ENCODE measurements at regions not wholly inside any gene's neighbourhood (a gene's known extent, or its start where the extent isn't known, plus 50 kb on each side); places are given as distances from the start of the nearest gene placed in this dataset.
A peak's percentile ranks its signal among the peaks of the same experiment; 100 is the strongest.
"Not testable (repeated sequence)": the region's sequence is repeated elsewhere in the genome, so short reads cannot be mapped to it uniquely, and the experiment has no call there.

- Histone ChIP-seq H3K9me2 (ENCODE audit: insufficient read depth) (peaks cover 4% of the 10 kb centered on the region; the same call in 1 of the 2 replicates), H3K27ac (no peak overlapping the region), H3K79me2 (ENCODE audit: low read depth) (no peaks in the 10 kb centered on the region), H3K27me3 (ENCODE audit: insufficient read depth, low read depth) (no peaks in the 10 kb centered on the region), H3K4me2 (no peak overlapping the region), H2AFZ (no peak overlapping the region), H3F3A (ENCODE audit: insufficient read depth, low read depth) (no peaks in the 10 kb centered on the region), H3K4me3 (no peak overlapping the region), H3K36me3 (ENCODE audit: low read depth) (no peaks in the 10 kb centered on the region), H3K9me3 (ENCODE audit: insufficient read depth, low read depth) (no peaks in the 10 kb centered on the region), H3K4me1 (replicated peaks; ENCODE audit: insufficient read depth) (peaks cover 25% of the 10 kb centered on the region), H4K20me1 (ENCODE audit: insufficient read depth) (no peaks in the 10 kb centered on the region)
- intact Hi-C loops (cut with micrococcal nuclease; ENCODE audit: unreplicated experiment) = no loop called here
- TF ChIP-seq, protein P1, sequence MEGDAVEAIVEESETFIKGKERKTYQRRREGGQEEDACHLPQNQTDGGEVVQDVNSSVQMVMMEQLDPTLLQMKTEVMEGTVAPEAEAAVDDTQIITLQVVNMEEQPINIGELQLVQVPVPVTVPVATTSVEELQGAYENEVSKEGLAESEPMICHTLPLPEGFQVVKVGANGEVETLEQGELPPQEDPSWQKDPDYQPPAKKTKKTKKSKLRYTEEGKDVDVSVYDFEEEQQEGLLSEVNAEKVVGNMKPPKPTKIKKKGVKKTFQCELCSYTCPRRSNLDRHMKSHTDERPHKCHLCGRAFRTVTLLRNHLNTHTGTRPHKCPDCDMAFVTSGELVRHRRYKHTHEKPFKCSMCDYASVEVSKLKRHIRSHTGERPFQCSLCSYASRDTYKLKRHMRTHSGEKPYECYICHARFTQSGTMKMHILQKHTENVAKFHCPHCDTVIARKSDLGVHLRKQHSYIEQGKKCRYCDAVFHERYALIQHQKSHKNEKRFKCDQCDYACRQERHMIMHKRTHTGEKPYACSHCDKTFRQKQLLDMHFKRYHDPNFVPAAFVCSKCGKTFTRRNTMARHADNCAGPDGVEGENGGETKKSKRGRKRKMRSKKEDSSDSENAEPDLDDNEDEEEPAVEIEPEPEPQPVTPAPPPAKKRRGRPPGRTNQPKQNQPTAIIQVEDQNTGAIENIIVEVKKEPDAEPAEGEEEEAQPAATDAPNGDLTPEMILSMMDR (conservative IDR thresholded peaks at IDR 0.05) = no peak
- TF ChIP-seq EZH2 (IDR thresholded peaks at IDR 0.05; ENCODE audit: low read depth) = no peak
- POLR2A ChIA-PET (ENCODE audit: unreplicated experiment) = no interaction called here
- CTCF ChIA-PET = interaction anchor here (0.6 kb wide), 1 partner anchor 274 kb away, joined by 7 read pairs; no protein-coding TSS in a partner anchor
- BruUV-seq (replicated peaks) = no TSS peak
- peak in 1 of 2 experiments; percentile 37 for DNase-seq
Measured at GRCh38 chr1:244329591-244330317, 122.0 kb downstream of the ADSS2 start.

GRCh38 chr1:244330318-244330625 lies 121.4 kb downstream of the ADSS2 start:
- Histone ChIP-seq H3K4me1 (replicated peaks; ENCODE audit: insufficient read depth) (peaks cover 25% of the 10 kb centered on the region), H2AFZ (no peak overlapping the region), H3K4me2 (no peak overlapping the region), H3K4me3 (no peak overlapping the region), H3K27ac (no peak overlapping the region), H3K36me3 (ENCODE audit: low read depth) (no peaks in the 10 kb centered on the region), H3K27me3 (ENCODE audit: insufficient read depth, low read depth) (no peaks in the 10 kb centered on the region), H3F3A (ENCODE audit: insufficient read depth, low read depth) (no peaks in the 10 kb centered on the region), H4K20me1 (ENCODE audit: insufficient read depth) (no peaks in the 10 kb centered on the region), H3K9me3 (ENCODE audit: insufficient read depth, low read depth) (no peaks in the 10 kb centered on the region), H3K79me2 (ENCODE audit: low read depth) (no peaks in the 10 kb centered on the region), H3K9me2 (ENCODE audit: insufficient read depth) (peaks cover 4% of the 10 kb centered on the region; the same call in 1 of the 2 replicates)
- TF ChIP-seq, protein P1 (conservative IDR thresholded peaks at IDR 0.05) = no peak
- no peak for TF ChIP-seq EZH2 (IDR thresholded peaks at IDR 0.05; ENCODE audit: low read depth)
- DNase-seq = no peak
- POLR2A ChIA-PET (ENCODE audit: unreplicated experiment) = no interaction called here
- CTCF ChIA-PET = interaction anchor here (0.6 kb wide), 1 partner anchor 273 kb away, joined by 7 read pairs; no protein-coding TSS in a partner anchor
- BruUV-seq (replicated peaks) = no TSS peak
- intact Hi-C loops (cut with micrococcal nuclease; ENCODE audit: unreplicated experiment) = no loop called here

GRCh38 chr1:244332761-244333160 lies 118.9 kb downstream of the ADSS2 start:
- H2AFZ ChIP-seq; H3K79me2 ChIP-seq (ENCODE audit: low read depth); H3K4me2 ChIP-seq; H3F3A ChIP-seq (ENCODE audit: insufficient read depth, low read depth); CTCF ChIA-PET; POLR2A ChIA-PET (ENCODE audit: unreplicated experiment); BruUV-seq (replicated peaks); H3K36me3 ChIP-seq (ENCODE audit: low read depth); H3K27me3 ChIP-seq (ENCODE audit: insufficient read depth, low read depth); DNase-seq; H4K20me1 ChIP-seq (ENCODE audit: insufficient read depth); H3K4me1 ChIP-seq (replicated peaks; ENCODE audit: insufficient read depth); intact Hi-C loops (cut with micrococcal nuclease; ENCODE audit: unreplicated experiment); H3K27ac ChIP-seq; H3K4me3 ChIP-seq; H3K9me3 ChIP-seq (ENCODE audit: insufficient read depth, low read depth); H3K9me2 ChIP-seq (ENCODE audit: insufficient read depth): not testable (repeated sequence)

- H3K9me3 ChIP-seq (ENCODE audit: insufficient read depth, low read depth); POLR2A ChIA-PET (ENCODE audit: unreplicated experiment); CTCF ChIA-PET; BruUV-seq (replicated peaks); H3F3A ChIP-seq (ENCODE audit: insufficient read depth, low read depth); H2AFZ ChIP-seq; H3K79me2 ChIP-seq (ENCODE audit: low read depth); DNase-seq; H4K20me1 ChIP-seq (ENCODE audit: insufficient read depth); H3K4me2 ChIP-seq; H3K36me3 ChIP-seq (ENCODE audit: low read depth); H3K27ac ChIP-seq; H3K27me3 ChIP-seq (ENCODE audit: insufficient read depth, low read depth); intact Hi-C loops (cut with micrococcal nuclease; ENCODE audit: unreplicated experiment); H3K9me2 ChIP-seq (ENCODE audit: insufficient read depth); H3K4me1 ChIP-seq (replicated peaks; ENCODE audit: insufficient read depth); H3K4me3 ChIP-seq: not testable (repeated sequence)
Measured at GRCh38 chr1:244334315-244334714, 117.4 kb downstream of the ADSS2 start.

- H3K4me2 ChIP-seq; H3K9me2 ChIP-seq (ENCODE audit: insufficient read depth); CTCF ChIA-PET; H4K20me1 ChIP-seq (ENCODE audit: insufficient read depth); intact Hi-C loops (cut with micrococcal nuclease; ENCODE audit: unreplicated experiment); H3K27ac ChIP-seq; H3F3A ChIP-seq (ENCODE audit: insufficient read depth, low read depth); H3K9me3 ChIP-seq (ENCODE audit: insufficient read depth, low read depth); H3K79me2 ChIP-seq (ENCODE audit: low read depth); DNase-seq; H2AFZ ChIP-seq; H3K4me3 ChIP-seq; POLR2A ChIA-PET (ENCODE audit: unreplicated experiment); H3K27me3 ChIP-seq (ENCODE audit: insufficient read depth, low read depth); H3K4me1 ChIP-seq (replicated peaks; ENCODE audit: insufficient read depth); H3K36me3 ChIP-seq (ENCODE audit: low read depth); BruUV-seq (replicated peaks): not testable (repeated sequence)
Measured at GRCh38 chr1:244334842-244335241, 116.9 kb downstream of the ADSS2 start.

Data from PC-9 (cell line).